ENCODE measurements at regions not wholly inside any gene's neighbourhood (a gene's known extent, or its start where the extent isn't known, plus 50 kb on each side); places are given as distances from the start of the nearest gene placed in this dataset.

GRCh38 chr22:47572443-47572842 lies 810.0 kb downstream of the TBC1D22A start:
- TF ChIP-seq, protein P1, sequence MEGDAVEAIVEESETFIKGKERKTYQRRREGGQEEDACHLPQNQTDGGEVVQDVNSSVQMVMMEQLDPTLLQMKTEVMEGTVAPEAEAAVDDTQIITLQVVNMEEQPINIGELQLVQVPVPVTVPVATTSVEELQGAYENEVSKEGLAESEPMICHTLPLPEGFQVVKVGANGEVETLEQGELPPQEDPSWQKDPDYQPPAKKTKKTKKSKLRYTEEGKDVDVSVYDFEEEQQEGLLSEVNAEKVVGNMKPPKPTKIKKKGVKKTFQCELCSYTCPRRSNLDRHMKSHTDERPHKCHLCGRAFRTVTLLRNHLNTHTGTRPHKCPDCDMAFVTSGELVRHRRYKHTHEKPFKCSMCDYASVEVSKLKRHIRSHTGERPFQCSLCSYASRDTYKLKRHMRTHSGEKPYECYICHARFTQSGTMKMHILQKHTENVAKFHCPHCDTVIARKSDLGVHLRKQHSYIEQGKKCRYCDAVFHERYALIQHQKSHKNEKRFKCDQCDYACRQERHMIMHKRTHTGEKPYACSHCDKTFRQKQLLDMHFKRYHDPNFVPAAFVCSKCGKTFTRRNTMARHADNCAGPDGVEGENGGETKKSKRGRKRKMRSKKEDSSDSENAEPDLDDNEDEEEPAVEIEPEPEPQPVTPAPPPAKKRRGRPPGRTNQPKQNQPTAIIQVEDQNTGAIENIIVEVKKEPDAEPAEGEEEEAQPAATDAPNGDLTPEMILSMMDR (IDR thresholded peaks at IDR 0.05), result no peak
- ATAC-seq (ENCODE audit: low FRiP score) (no peak), DNase-seq (ENCODE audit: low spot score) (no peak)

- DNase-seq (ENCODE audit: low spot score) (no peak), ATAC-seq (ENCODE audit: low FRiP score) (no peak)
- TF ChIP-seq, protein P1 (IDR thresholded peaks at IDR 0.05), result no peak
Measured at GRCh38 chr22:47571616-47572015, 809.2 kb downstream of the TBC1D22A start.

GRCh38 chr22:47570851-47571250 lies 808.4 kb downstream of the TBC1D22A start:
- TF ChIP-seq, protein P1 (IDR thresholded peaks at IDR 0.05), result no peak
- ATAC-seq (ENCODE audit: low FRiP score), result no peak
- DNase-seq (ENCODE audit: low spot score), result no peak

DNA sequence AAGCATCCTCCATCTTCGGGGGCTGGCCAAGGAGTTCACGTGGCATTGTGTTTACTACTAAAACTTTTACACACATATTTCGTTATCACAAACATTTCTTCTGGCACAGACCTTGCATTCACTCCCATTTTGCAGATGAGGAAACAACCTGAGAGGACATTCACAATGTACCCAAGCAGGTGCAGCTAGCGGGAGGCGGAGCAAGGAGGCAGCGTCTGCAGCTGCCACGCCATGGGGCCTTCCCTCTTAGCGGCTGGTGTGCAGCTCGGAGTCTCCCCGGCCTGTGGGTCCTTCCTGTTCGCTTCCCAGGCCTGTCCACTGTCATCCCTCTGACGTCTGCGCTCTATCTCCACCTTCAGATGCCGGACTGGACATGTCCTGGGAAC lies 807.8 kb downstream of the TBC1D22A start:
- TF ChIP-seq, protein P1 (IDR thresholded peaks at IDR 0.05), result no peak
- ATAC-seq (ENCODE audit: low FRiP score) (no peak), DNase-seq (ENCODE audit: low spot score) (no peak)

GRCh38 chr22:47569389-47570299 lies 807.2 kb downstream of the TBC1D22A start:
- ATAC-seq (ENCODE audit: low FRiP score) (no peak), DNase-seq (ENCODE audit: low spot score) (no peak)
- TF ChIP-seq, protein P1 (IDR thresholded peaks at IDR 0.05), result no peak

DNA sequence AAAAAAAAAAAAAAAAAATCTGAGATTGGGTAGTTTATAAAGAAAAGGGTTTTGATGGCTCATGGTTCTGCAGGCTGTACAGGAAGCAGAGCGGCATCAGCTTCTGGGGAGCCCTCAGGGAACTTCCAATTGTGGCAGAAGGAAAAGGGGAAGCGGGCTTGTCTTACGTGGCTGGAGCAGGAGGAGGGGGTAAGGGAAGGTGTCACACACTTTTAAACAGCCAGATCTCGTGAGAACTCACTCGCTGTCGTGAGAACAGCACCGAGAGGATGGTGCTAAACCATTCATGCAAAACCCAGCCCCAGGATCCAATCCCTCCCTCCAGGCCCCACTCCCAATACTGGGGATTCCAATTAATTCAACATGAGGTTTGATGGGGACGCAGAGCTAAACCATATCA lies 806.2 kb downstream of the TBC1D22A start:
- DNase-seq (ENCODE audit: low spot score) (no peak), ATAC-seq (ENCODE audit: low FRiP score) (no peak)
- TF ChIP-seq, protein P1 (IDR thresholded peaks at IDR 0.05), result no peak

All from omental fat pad (tissue), 3 donors.